Activated naive CD8-positive, alpha-beta T cell (primary cell): ENCODE measurements at regions not wholly inside any gene's neighbourhood (a gene's known extent, or its start where the extent isn't known, plus 50 kb on each side); places are given as distances from the start of the nearest gene placed in this dataset.
"Not testable (repeated sequence)": the region's sequence is repeated elsewhere in the genome, so short reads cannot be mapped to it uniquely, and the experiment has no call there.

ENCODE experiments used
- H3K27ac Mint-ChIP-seq: one replicate; pipeline ENCODE4 v1.8.0; 2021; ENCODE audit warnings: mixed read lengths
- H3K27me3 Mint-ChIP-seq: one replicate; pipeline ENCODE4 v1.8.0; 2021; ENCODE audit warnings: mixed read lengths
- H3K36me3 Mint-ChIP-seq: one replicate; pipeline ENCODE4 v1.8.0; 2021; ENCODE audit warnings: mixed read lengths
- H3K4me1 Mint-ChIP-seq: one replicate; pipeline ENCODE4 v1.8.0; 2021; ENCODE audit warnings: low read depth, mixed read lengths
- H3K4me3 Mint-ChIP-seq: one replicate; pipeline ENCODE4 v1.8.0; 2021; ENCODE audit warnings: mild to moderate bottlenecking, mixed read lengths
- H3K9me3 Mint-ChIP-seq: one replicate; pipeline ENCODE4 v1.8.0; 2021; ENCODE audit warnings: low read depth, mixed read lengths

DNA sequence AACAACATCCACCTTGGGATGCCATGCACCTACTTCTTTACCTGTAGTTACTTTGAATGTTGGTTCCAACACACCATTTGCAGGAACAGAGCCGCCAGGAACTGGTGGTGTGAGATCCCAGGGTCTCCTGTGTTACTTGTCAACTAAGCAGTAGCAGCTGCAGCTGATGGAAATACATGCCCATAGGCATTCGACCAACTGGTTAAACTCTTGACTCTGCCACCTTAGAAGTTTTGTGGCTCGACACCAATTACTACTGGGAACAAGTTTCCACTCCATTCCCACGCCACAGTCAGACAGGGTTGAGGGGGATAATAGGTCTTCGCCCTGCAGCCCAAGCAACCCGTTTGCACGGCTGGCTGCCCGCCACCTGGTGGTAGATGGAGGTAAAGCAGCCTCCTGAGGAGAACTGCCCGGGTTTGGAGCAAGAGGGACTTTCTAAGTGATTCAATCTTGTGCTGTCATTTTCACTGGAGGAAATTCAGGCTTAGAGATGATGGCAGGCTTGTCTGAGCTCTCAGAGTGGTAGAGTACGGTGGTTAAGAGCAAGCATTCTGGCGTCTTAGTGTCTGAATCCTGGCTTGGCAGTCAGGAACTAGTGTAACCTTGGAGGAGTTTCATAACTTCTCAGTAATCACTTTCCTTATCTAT is 119.1 kb upstream of the TRIM2 start:
- H3K27ac Mint-ChIP-seq = no peak overlapping the region
- H3K36me3 Mint-ChIP-seq = no peaks in the 10 kb centered on the region
- H3K4me3 Mint-ChIP-seq = peak overlapping the region; percentile 1
- no peaks in the 10 kb centered on the region for H3K27me3 Mint-ChIP-seq
- no peaks in the 10 kb centered on the region for H3K9me3 Mint-ChIP-seq
- H3K4me1 Mint-ChIP-seq = peaks cover 44% of the 10 kb centered on the region

GRCh38 chr4:153087671-153088194 is 116.5 kb upstream of the TRIM2 start:
- Mint-ChIP-seq H3K36me3 (no peaks in the 10 kb centered on the region), H3K4me3 (no peak overlapping the region), H3K4me1 (peaks cover 32% of the 10 kb centered on the region), H3K27me3 (no peaks in the 10 kb centered on the region), H3K9me3 (no peaks in the 10 kb centered on the region), H3K27ac (no peak overlapping the region)

DNA sequence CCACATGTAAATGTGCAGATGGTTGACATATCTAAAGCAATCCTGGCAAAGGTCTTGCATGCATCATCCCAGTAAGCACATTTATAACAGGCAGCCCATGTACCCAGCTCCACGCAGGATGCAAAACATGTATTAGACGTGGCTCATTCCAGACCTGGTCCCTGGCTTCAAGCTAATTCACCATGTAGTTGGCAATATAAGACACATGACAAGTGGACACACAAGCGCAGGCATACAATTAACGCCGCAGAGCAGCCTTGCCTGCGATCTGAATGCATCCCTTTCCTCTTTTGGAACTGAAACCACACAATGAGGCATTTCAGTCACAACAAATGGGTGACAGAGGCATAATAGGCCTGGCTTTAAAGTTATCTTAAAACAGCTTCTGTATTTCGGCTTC is 114.5 kb upstream of the TRIM2 start:
- no peaks in the 10 kb centered on the region for H3K27me3 Mint-ChIP-seq
- H3K4me3 Mint-ChIP-seq = no peak overlapping the region
- H3K4me1 Mint-ChIP-seq = peaks cover 18% of the 10 kb centered on the region
- H3K9me3 Mint-ChIP-seq = no peaks in the 10 kb centered on the region
- no peaks in the 10 kb centered on the region for H3K36me3 Mint-ChIP-seq
- H3K27ac Mint-ChIP-seq = no peak overlapping the region

- H3K27me3 Mint-ChIP-seq = no peaks in the 10 kb centered on the region
- H3K9me3 Mint-ChIP-seq = no peaks in the 10 kb centered on the region
- no peak overlapping the region for H3K4me3 Mint-ChIP-seq
- no peaks in the 10 kb centered on the region for H3K36me3 Mint-ChIP-seq
- H3K4me1 Mint-ChIP-seq = peaks cover 14% of the 10 kb centered on the region
- H3K27ac Mint-ChIP-seq = no peak overlapping the region
These were observed 114.1 kb upstream of the TRIM2 start for GRCh38 chr4:153090181-153090580.

DNA sequence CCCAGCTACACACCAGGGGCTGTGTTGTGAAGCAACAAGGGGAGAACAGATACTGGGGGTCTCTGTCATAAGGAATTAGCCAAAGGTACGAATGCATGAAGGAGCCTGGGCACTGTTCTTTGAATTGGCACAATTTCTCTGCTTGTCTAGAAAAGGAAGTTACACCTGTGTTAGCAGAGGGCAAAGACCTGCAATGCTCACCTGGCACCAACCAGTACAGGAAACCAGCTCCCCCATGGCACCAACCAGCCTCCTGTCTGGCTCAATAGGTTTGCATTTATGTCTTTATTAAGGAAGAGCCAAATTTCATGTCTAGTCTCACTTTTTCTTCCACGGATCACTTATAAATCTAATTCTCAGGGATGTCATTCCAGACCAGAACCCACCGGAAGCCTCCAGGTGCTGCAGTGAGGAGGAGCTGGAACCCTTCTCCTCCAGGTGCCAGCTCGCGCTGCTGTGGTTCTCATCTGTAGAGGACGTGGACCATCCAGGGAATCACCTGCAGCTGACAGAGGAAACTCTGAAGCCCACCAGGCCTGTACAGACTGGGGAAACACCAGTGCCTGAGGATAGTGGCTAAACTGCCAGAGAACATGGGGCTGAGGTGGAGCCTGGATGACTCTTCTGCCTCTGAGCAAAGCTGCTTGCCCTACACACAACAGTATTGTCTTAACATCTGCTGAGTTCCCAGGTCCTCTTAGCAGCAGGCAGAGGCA is 113.4 kb upstream of the TRIM2 start:
- H3K4me3 Mint-ChIP-seq = no peak overlapping the region
- peaks cover 8% of the 10 kb centered on the region for H3K4me1 Mint-ChIP-seq
- no peaks in the 10 kb centered on the region for H3K36me3 Mint-ChIP-seq
- H3K27ac Mint-ChIP-seq = no peak overlapping the region
- H3K27me3 Mint-ChIP-seq = no peaks in the 10 kb centered on the region
- H3K9me3 Mint-ChIP-seq = no peaks in the 10 kb centered on the region

- no peak overlapping the region for H3K4me3 Mint-ChIP-seq
- H3K27ac Mint-ChIP-seq = no peak overlapping the region
- no peaks in the 10 kb centered on the region for H3K27me3 Mint-ChIP-seq
- H3K9me3 Mint-ChIP-seq = no peaks in the 10 kb centered on the region
- no peaks in the 10 kb centered on the region for H3K36me3 Mint-ChIP-seq
- peaks cover 8% of the 10 kb centered on the region for H3K4me1 Mint-ChIP-seq
These were observed 110.8 kb upstream of the TRIM2 start for GRCh38 chr4:153093396-153093795.

DNA sequence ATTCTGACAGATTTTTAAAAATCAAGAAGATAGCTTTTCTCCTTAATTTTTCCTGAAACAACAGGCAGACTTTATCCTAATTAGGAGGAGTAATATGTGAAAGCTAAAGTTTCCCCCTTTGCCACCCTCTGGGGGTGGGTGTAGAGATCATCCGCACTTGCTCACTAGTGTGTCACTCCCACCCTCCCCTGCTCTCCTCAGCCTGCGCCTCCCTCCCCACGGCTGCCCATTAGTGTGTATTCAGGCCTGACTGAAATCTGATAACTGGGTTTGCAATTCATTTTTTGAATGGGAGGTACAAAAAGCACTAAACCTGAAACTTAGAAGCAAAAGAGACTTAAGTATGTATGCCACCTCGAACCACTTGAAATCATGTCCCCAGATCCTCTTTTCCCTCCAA is 110.4 kb upstream of the TRIM2 start:
- no peaks in the 10 kb centered on the region for H3K36me3 Mint-ChIP-seq
- no peak overlapping the region for H3K4me3 Mint-ChIP-seq
- no peak overlapping the region for H3K27ac Mint-ChIP-seq
- H3K9me3 Mint-ChIP-seq = no peaks in the 10 kb centered on the region
- H3K27me3 Mint-ChIP-seq = no peaks in the 10 kb centered on the region
- H3K4me1 Mint-ChIP-seq = peaks cover 8% of the 10 kb centered on the region

- no peaks in the 10 kb centered on the region for H3K27me3 Mint-ChIP-seq
- no peak overlapping the region for H3K27ac Mint-ChIP-seq
- peaks cover 8% of the 10 kb centered on the region for H3K4me1 Mint-ChIP-seq
- no peaks in the 10 kb centered on the region for H3K36me3 Mint-ChIP-seq
- H3K9me3 Mint-ChIP-seq = no peaks in the 10 kb centered on the region
- no peak overlapping the region for H3K4me3 Mint-ChIP-seq
These were observed 109.8 kb upstream of the TRIM2 start for GRCh38 chr4:153094435-153094834.

DNA sequence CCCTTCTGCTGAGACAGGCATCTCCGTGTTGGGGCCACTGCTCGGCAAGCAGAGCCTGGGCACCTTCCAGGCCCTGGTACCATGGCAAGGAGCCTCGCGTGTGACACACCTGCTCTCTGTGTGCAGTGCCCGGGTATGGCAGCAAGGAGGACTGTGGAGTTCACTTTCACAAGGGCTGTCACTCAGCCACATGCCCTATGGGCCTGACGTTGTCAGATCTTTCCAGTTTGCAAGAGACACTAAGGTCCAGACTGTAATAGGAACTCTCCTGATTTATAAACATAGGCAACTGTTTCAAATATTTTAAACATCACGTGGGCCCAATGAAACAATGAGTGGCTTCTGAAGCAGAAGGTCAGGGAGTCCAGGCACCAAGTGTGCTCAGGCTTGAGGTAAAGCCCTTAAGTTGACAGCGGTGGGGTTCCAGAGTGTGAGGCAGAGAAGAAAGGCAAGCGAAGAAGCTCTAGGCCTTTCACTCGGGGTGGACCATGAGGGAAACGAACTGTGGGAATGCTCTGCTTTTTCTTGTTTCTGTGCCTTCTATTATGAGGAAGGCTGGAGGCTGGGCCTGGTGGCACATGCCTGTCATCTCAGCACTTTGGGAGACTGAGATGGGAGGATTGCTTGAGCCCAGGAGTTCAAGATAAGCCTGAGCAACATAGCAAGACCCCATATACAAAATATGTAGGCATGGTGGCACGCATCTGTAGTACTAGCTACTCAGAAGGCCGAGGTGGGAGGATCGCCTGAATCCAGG is 108.6 kb upstream of the TRIM2 start:
- H3K9me3 Mint-ChIP-seq = no peaks in the 10 kb centered on the region
- no peak overlapping the region for H3K27ac Mint-ChIP-seq
- no peak overlapping the region for H3K4me3 Mint-ChIP-seq
- no peaks in the 10 kb centered on the region for H3K36me3 Mint-ChIP-seq
- peaks cover 4% of the 10 kb centered on the region for H3K4me1 Mint-ChIP-seq
- no peaks in the 10 kb centered on the region for H3K27me3 Mint-ChIP-seq

DNA sequence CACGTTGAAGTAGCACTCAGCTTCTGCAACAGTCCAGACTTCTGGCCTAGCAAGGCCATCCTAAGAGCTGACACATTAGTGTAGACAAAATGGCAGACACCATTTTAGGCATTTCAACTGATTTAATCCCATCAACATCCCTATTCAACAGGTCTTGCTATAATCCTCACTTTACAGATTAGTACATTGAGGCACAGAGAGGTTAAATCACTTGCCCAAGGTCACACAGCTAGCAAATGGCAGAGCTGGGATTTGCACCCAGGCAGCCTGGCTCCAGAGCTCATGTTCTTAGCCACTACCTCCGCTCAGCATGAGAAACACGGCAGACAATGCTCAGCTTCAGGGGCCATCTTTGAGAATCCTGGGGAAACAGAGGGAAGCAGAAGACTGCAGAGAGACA is 107.9 kb upstream of the TRIM2 start:
- Mint-ChIP-seq H3K4me1 (no peaks in the 10 kb centered on the region), H3K4me3 (no peak overlapping the region), H3K27ac (no peak overlapping the region), H3K27me3 (no peaks in the 10 kb centered on the region), H3K9me3 (no peaks in the 10 kb centered on the region), H3K36me3 (no peaks in the 10 kb centered on the region)

DNA sequence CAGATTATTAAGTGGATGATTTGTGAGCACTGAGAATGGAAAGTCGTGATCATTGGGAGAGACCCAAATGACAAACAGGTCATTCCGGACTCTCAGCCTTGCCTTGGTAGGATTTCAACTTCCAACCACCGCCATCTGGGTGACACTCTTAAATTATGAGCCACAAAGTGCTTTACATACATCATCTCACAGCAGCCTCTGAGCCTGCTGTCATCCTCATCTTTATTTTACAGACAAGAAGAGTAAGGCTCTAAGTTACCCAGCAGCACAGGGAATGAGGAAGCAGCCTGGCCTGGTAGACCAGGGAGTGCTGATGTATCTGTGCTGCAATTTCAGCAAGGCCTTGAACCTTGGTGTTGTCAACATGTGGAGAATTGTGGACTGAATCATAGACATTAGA is 105.8 kb upstream of the TRIM2 start:
- H3K4me1 Mint-ChIP-seq = no peaks in the 10 kb centered on the region
- no peaks in the 10 kb centered on the region for H3K9me3 Mint-ChIP-seq
- no peak overlapping the region for H3K27ac Mint-ChIP-seq
- H3K36me3 Mint-ChIP-seq = no peaks in the 10 kb centered on the region
- no peak overlapping the region for H3K4me3 Mint-ChIP-seq
- H3K27me3 Mint-ChIP-seq = no peaks in the 10 kb centered on the region

- H3K27me3 Mint-ChIP-seq = no peaks in the 10 kb centered on the region
- no peak overlapping the region for H3K4me3 Mint-ChIP-seq
- H3K9me3 Mint-ChIP-seq = no peaks in the 10 kb centered on the region
- peaks cover 4% of the 10 kb centered on the region for H3K4me1 Mint-ChIP-seq
- no peak overlapping the region for H3K27ac Mint-ChIP-seq
- H3K36me3 Mint-ChIP-seq = no peaks in the 10 kb centered on the region
These were observed 104.7 kb upstream of the TRIM2 start for GRCh38 chr4:153099391-153100140.

- not testable (repeated sequence) for H3K36me3 Mint-ChIP-seq, H3K9me3 Mint-ChIP-seq, H3K4me3 Mint-ChIP-seq, H3K27ac Mint-ChIP-seq, H3K27me3 Mint-ChIP-seq
- peaks cover 18% of the 10 kb centered on the region for H3K4me1 Mint-ChIP-seq
These were observed 97.5 kb upstream of the TRIM2 start for GRCh38 chr4:153106736-153107135.

- Mint-ChIP-seq H3K4me3 (no peak overlapping the region), H3K9me3 (peaks cover 4% of the 10 kb centered on the region), H3K27me3 (no peaks in the 10 kb centered on the region), H3K36me3 (peaks cover 5% of the 10 kb centered on the region), H3K27ac (no peak overlapping the region), H3K4me1 (peaks cover 18% of the 10 kb centered on the region)
These were observed 97.0 kb upstream of the TRIM2 start for GRCh38 chr4:153107246-153107645.
